Mucosa of descending colon (tissue), 3 donors: ENCODE measurements at regions not wholly inside any gene's neighbourhood (a gene's known extent, or its start where the extent isn't known, plus 50 kb on each side); places are given as distances from the start of the nearest gene placed in this dataset.

ENCODE experiments used
- ATAC-seq: fragments of 200-7000 bp; cut with Tn5 transposase; one replicate; pipeline ENCODE4 v1.9.1; 2020; ENCODE audit warnings: mild to moderate bottlenecking, moderate library complexity
- DNase-seq, 3 donors: peaks; one replicate each; pipeline ENCODE4 v3.0.0-alpha.2; 2020
- H3K36me3 ChIP-seq: fragments of 200-600 bp; one replicate; pipeline ENCODE4 v1.8.0; 2021; ENCODE audit warnings: low read depth, mild to moderate bottlenecking
- H3K4me1 ChIP-seq: fragments of 200-600 bp; one replicate; pipeline ENCODE4 v1.8.0; 2021; ENCODE audit warnings: low read depth, mild to moderate bottlenecking
- H3K4me3 ChIP-seq: fragments of 200-600 bp; one replicate; pipeline ENCODE4 v1.8.0; 2021; ENCODE audit warnings: mild to moderate bottlenecking
- H3K9me3 ChIP-seq: fragments of 200-600 bp; one replicate; pipeline ENCODE4 v1.8.0; 2021; ENCODE audit warnings: mild to moderate bottlenecking
- intact Hi-C, 2 donors: fragments of 100-400 bp; cut with DNase I in 1 of 2; cut with micrococcal nuclease in 1 of 2; formaldehyde crosslinking; loops; one replicate each; pipeline versions ENCODE4 v1.11.0 to v1.11.1; 2022; cut with DNase I, micrococcal nuclease
- TF ChIP-seq, protein P1 (sequence below): fragments of 200-600 bp; IDR thresholded peaks from one replicate; pipeline ENCODE4 v1.8.0; 2022; ENCODE audit warnings: antibody characterized with exemption, mild to moderate bottlenecking
- donor health status: DM: no; HTN: no; CAD: no; lungs with moderate emphysema.
- donor health status: DM: no; HTN: no; CAD: no.
- donor health status: DM: no; HTN: yes; CAD: no.

DNA sequence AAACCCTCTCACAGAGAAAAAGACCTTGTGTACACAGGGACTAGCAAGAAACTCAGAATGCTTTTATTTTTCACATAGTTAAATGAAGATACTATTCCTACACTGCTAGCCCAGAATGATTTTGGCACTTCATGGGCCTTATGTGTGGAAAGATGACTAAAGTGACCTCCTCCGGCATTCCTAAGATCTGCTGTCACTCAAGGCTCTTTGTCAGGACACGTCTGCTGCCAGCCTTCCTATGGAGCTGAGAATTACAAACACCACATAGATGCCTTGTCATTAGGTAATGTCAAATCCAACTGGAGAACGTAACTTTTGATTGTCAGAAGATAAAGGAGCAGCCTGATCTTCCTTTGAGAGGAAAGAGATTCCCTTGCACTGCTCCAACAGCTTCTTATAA, 249.1 kb downstream of the FAT3 start:
- H3K9me3 ChIP-seq = no peaks in the 10 kb centered on the region
- DNase-seq (no peak), ATAC-seq (no peak)
- H3K4me1 ChIP-seq = peaks cover 3% of the 10 kb centered on the region
- no peaks in the 10 kb centered on the region for H3K36me3 ChIP-seq
- intact Hi-C loops = no loop called here
- TF ChIP-seq, protein P1, sequence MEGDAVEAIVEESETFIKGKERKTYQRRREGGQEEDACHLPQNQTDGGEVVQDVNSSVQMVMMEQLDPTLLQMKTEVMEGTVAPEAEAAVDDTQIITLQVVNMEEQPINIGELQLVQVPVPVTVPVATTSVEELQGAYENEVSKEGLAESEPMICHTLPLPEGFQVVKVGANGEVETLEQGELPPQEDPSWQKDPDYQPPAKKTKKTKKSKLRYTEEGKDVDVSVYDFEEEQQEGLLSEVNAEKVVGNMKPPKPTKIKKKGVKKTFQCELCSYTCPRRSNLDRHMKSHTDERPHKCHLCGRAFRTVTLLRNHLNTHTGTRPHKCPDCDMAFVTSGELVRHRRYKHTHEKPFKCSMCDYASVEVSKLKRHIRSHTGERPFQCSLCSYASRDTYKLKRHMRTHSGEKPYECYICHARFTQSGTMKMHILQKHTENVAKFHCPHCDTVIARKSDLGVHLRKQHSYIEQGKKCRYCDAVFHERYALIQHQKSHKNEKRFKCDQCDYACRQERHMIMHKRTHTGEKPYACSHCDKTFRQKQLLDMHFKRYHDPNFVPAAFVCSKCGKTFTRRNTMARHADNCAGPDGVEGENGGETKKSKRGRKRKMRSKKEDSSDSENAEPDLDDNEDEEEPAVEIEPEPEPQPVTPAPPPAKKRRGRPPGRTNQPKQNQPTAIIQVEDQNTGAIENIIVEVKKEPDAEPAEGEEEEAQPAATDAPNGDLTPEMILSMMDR = no peak
- H3K4me3 ChIP-seq = no peak overlapping the region

DNA sequence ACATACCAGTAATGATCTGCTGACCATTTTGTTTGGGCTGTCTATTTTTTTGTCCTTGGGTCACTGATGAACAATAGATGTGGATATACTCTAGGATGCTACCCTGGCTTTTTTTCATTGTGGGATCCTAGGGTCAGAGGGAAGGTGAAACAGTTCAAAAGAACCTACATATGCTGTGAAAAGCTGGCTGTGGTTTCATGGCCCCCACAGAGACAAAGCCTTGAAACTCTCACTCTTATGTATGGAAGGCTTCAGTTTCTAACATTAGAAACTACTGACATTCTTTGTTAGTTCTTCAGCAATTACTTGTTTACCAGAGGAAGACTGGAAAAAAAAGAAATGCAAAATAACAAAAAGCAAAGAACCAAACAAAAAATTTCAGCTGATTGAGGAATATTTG, 250.7 kb downstream of the FAT3 start:
- no peaks in the 10 kb centered on the region for H3K36me3 ChIP-seq
- no peaks in the 10 kb centered on the region for H3K9me3 ChIP-seq
- intact Hi-C loops = no loop called here
- DNase-seq (no peak), ATAC-seq (no peak)
- TF ChIP-seq, protein P1 = no peak
- H3K4me1 ChIP-seq = peaks cover 3% of the 10 kb centered on the region
- no peak overlapping the region for H3K4me3 ChIP-seq

DNA sequence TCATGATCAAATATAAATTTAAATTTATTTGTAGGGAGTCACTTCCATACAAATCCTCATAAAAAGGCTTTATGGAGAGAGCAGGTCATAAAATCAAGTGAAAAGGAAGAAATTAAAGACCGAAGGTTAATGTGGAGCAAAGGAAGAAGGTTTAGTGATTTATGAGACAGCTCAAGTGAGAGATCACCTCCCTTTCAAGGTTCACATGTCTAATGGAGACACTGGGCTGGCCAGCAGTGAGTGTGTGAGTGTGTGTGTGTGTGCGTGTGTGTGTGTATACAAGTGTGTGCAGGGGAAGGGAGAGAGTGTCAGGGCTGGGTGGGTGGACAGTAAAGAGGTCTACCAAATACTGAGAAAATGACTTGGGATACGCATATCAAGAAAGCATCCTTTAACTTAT, 251.2 kb downstream of the FAT3 start:
- Histone ChIP-seq H3K4me1 (peaks cover 3% of the 10 kb centered on the region), H3K36me3 (no peaks in the 10 kb centered on the region), H3K4me3 (no peak overlapping the region), H3K9me3 (no peaks in the 10 kb centered on the region)
- DNase-seq (peak in 2 of 3 donors; percentile 22 to 27), ATAC-seq (peak; percentile 78)
- intact Hi-C loops = no loop called here
- TF ChIP-seq, protein P1 = no peak

DNA sequence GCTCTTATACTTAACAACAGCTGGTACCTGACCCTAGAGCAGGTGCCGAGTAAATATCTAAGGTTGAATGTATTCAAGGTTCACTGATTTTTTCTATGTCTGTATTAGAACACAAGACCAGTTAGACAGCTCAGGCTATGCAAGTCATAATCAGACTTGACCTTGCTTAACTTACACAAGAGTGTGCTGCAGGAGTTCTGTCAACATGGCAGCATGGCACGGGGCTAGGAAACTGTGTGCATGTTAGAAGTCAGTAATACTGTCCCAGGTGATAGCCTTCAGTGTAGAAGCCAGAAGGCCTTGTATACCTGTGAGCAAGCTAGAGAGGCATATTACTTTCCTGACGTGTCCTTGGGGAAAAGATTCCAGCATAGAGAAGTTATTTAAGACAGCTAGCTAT, 253.1 kb downstream of the FAT3 start:
- no peak overlapping the region for H3K4me3 ChIP-seq

DNA sequence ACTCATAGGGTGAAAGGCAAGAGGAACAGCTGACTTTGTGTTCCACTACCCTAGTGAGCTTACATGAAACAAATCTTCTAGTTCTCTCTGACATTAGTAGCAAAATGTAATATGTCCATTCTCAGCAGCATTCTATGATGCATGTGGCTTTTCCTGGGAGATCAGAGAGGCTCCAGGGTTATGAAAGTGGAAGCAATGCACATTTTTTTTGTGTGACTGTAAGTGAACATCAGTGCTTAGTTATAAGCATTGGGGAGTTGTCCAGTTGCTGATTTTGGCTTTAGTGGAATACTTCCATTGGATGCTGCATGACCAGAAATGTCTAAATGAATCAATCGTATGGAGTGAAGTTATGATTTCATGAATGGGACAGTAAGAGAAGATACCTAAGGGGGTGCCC, 255.9 kb downstream of the FAT3 start:
- intact Hi-C loops = no loop called here
- H3K36me3 ChIP-seq = no peaks in the 10 kb centered on the region
- TF ChIP-seq, protein P1 = no peak
- DNase-seq = no peak
- no peak overlapping the region for H3K4me3 ChIP-seq
- H3K9me3 ChIP-seq = no peaks in the 10 kb centered on the region
- peaks cover 1% of the 10 kb centered on the region for H3K4me1 ChIP-seq
- no peak for ATAC-seq

More for the DNA sequence above, 253.1 kb downstream of the FAT3 start:
- DNase-seq (no peak), ATAC-seq (no peak)
- Histone ChIP-seq H3K9me3 (no peaks in the 10 kb centered on the region), H3K4me1 (peaks cover 3% of the 10 kb centered on the region), H3K36me3 (no peaks in the 10 kb centered on the region)
- intact Hi-C loops = no loop called here
- TF ChIP-seq, protein P1 = no peak

DNA sequence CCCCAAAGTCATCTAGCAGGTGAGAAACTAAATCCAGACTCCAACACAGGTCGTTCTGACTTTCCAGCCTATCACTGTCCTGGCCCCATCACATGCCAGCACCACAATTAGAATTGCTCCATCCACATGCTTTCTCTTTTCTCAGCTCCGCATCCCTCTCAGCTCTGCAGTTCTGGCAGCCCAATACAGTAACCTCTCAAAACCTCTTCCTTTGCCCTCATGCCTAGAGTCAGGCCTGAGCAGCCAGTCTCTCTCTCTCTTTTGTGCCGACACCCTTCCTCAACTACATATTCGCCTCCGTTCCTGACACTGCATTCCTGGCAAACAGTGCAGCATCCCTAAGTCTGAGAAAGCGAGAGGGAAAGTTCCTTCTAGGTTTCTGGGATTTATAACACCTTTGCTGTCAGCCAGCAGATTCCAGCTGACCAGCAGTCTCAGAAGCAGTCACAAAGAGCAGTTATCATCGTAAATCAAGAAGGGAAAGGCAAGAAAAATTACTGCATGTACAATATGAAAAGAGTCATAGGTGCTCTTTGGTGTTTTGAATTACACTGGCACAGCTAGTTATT, 258.0 kb downstream of the FAT3 start:
- H3K9me3 ChIP-seq = no peaks in the 10 kb centered on the region
- no peak overlapping the region for H3K4me3 ChIP-seq
- ATAC-seq = no peak
- H3K4me1 ChIP-seq = no peaks in the 10 kb centered on the region
- intact Hi-C loops = no loop called here
- TF ChIP-seq, protein P1 = no peak
- H3K36me3 ChIP-seq = no peaks in the 10 kb centered on the region
- no peak for DNase-seq
